GM21825 (cell line): ENCODE measurements at regions not wholly inside any gene's neighbourhood (a gene's known extent, or its start where the extent isn't known, plus 50 kb on each side); places are given as distances from the start of the nearest gene placed in this dataset.

ENCODE experiments used
- ATAC-seq: cut with Tn5 transposase; IDR thresholded peaks from one replicate; pipeline ENCODE4 v1.9.1; 2021; ENCODE audit warnings: mild to moderate bottlenecking, moderate library complexity; ENCODE audit not compliant: unreplicated experiment

- no peak for ATAC-seq
Observed at GRCh38 chr9:27743490-27743889, 170.2 kb upstream of the C9orf72 start.

DNA sequence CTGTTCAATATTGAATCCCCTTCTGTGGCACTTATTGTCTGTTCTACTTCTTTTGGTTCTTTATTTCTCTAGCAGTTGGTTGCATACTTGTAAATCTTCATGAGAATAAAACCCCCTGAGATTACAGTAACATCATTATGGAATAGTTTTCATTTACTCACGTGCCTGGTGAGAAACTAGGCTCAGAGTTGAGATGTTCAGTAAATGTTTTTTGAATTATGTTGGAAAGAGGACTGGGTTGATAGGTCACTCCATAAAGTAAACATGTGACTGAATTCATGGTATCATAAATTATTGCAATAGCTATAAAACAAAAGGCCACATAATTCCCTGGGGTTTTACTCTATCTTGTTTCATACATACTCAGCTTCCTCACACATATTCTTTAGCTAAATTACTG is 174.2 kb upstream of the C9orf72 start:
- ATAC-seq, result no peak

DNA sequence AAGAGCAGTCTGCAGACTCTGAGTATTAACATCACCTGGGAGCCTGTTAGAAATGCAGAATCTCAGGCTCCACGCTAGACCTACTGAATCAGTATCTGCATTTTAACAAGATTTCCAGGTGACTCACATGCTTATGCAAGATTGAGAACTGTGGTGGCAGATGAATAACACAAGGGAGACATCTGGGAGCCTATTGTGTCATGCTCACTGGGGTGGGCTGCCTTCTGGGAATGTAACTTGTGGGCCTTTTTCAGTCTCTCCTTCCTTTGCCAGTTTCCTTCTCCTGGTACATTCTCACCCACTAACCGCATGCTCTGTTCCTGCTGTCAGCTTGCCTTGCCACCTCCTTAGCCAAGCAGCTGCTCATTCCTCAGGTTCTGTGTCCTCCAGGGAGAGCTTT is 176.6 kb upstream of the C9orf72 start:
- no peak for ATAC-seq

- no peak for ATAC-seq
Observed at GRCh38 chr9:27750566-27750965, 177.3 kb upstream of the C9orf72 start.

- ATAC-seq, result no peak
Observed at GRCh38 chr9:27752069-27752468, 178.8 kb upstream of the C9orf72 start.

GRCh38 chr9:27755846-27756245 is 182.6 kb upstream of the C9orf72 start:
- ATAC-seq, result no peak

DNA sequence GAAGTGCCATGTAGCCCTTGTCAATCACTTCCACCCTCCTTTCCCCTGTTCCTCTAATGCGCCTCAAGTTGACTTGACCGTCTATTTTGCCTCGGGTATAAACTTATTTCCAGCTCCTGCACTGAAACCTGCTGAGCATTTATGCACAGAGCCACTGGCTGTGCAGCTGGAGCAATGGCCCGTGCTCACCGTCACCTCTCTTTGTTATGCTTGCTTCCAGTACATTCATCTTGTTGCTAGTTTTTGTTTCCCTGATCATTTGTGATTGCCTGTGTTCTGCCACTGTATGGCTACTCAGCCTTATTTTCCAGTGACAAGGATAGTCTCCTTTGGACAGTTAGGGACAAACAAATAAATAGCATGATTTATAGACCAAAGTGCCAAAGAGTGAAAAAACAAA is 183.1 kb upstream of the C9orf72 start:
- no peak for ATAC-seq

DNA sequence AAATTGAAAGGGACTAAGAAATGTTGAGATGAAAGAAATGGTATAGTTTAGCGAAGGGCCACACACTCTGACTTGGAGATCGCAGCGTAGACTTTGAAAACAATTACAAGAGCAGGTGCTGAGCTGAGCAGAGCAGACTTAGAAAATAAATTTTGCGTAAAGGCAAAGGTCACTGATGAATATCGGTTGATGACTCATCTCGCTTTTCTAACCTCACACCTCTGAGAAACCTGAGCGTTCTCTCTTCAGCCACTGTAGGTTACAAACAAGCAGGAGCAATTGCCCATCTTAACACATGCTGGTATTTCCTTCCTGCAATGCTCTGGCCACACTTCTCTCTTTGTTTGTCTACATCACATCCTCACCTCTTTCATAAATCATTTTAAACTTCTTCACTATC is 190.6 kb upstream of the C9orf72 start:
- no peak for ATAC-seq

DNA sequence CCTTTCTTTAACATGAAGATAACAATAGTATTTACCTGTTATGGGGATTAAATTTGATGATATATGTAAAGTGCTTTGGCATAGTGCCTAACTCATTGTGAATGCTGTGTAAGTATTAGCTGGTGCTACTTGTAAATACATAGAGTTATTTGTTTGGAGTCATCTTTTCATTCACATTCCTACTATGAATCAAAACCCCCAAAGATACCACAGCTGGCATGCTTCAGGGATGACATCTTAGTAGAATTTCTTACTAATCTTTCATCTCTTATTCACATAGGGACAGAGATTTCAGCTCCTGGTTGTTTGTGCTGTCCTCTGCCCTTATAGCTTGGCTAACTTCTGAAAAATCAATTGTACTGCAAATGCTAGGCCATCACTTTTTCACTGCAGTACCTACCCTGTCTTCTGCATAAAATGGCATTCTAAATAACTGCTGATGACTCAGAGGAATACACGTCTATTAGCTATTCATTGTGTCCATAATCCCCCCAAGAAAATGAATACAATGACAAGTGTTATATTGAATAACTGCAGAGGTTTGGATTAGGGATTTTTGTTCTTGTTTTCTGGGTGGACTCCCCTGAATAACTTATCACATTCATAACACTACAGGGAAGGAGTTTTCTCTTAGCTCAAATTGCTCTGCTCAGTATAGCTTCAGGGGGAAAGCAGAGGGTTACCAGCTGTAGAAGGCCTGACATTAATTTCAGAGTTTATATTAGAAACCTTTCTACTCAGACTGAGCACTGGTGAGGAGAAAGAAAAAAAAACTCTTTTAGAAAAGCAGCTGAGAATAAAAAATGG is 192.2 kb upstream of the C9orf72 start:
- ATAC-seq, result no peak

DNA sequence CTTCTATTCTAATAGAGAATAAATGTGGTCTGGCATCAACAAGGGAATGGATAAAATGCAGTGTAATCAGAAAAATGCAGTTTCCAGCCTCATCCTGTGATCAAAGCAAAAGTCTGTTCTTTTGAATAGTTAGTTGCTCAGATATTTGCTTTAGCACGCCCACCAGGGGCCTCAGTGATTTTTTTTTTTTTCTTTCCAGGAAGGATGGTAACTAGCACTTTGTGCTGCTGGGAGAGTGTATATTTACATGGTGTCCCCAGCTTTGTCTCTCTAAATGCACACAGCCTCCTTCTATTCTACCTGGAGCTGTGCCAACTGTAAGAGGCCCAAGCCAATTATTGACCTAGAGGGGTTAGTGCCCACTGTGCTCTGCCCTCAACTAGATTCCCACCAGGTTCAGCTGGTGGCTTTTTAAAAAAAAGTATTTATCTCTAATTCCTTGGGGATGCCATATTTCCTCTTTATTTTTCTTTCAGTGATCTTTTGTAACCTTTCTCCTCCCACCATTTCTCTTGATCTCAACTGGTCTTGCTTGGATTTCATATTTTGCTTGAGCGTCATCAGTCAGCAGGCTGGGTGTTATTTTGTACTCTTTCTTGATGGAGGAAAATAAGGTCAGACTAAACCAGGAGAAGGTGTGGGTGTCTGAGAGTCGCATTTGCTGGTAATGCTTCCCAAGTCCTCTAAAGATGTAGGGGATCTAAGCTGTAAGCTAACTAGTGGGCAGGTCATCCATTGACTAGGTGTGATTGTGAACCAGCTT is 193.0 kb upstream of the C9orf72 start:
- ATAC-seq, result no peak

DNA sequence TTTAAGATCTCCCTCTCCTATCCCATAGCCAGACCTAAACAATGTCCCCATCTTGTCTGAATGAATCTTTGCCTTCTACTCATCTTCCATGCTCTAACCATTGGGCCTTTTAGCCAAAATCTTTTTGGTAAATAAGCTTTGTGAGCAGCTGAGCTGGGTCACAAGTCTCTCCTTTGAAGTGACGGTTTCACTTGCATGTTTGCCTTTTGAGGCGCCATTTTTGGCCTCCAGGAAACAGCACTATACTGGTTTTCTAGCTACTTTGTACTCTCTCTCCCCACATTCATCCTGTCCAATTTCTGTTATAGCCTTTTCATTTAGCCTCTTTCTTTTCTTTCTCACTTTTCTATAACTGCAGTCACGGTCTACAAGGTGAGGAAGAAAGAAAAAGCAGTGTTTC is 195.5 kb upstream of the C9orf72 start:
- no peak for ATAC-seq

GRCh38 chr9:27770541-27770940 is 197.3 kb upstream of the C9orf72 start:
- ATAC-seq, result no peak

DNA sequence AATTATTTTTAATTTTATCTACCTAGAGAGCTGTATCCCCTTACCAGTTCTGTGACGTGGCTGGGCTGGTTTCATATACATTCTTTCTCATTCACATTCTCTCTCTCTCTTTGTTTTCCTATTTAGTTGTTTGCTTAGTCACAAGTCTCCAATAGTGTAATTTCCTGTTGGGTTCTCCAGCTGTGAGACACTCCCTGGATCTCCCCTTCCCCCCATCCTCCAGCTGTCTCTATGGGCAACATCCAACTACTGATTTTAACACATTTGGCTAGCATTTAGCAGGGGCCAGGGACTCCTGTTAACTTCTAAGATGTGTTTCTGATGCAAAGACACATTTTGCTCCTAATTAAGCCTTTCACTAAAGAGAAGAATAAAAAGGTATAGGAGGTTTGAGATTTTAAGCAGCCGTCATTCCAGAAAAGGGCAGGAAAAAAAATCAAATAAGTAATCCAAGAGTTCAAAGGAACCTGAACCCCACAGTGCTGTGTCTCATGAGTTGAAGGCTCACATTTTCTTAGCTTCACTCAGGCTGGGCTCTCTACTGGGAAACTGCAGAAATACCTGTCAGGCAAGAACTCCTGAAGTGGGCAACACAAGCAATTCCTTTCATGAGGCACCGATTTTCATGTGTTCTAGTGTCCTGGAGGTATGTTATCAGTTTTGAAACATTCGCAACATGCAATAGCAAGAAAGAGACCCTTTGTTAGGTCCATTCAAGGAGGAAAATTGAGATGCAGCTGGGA is 198.7 kb upstream of the C9orf72 start:
- ATAC-seq, result no peak

GRCh38 chr9:27784847-27785713 is 211.8 kb upstream of the C9orf72 start:
- ATAC-seq, result peak; percentile 50

- ATAC-seq, result peak; percentile 78
Observed at GRCh38 chr9:27785714-27786100, 212.4 kb upstream of the C9orf72 start.

GRCh38 chr9:27787891-27788290 is 214.6 kb upstream of the C9orf72 start:
- ATAC-seq, result no peak

DNA sequence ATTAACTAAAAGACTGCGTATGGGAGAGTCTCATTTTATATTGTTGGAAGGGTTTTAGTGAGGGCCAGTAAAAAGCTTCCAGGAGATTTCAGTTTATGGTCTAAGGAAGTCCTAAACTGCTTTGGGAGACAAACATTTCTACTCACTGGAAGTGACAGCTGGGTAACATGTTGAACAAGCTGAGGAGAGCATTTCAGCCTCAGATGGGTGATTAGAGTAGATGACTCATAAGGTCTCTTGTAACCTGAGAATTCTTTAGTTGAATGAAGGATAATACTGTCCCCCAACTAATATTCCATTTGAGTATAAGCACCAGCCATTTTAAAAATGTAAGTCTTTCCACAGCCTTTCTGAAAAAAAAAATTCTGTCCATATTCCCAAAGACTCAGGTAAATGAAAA is 218.0 kb upstream of the C9orf72 start:
- ATAC-seq, result no peak

- ATAC-seq, result peak; percentile 53
Observed at GRCh38 chr9:27792971-27793689, 219.8 kb upstream of the C9orf72 start.

GRCh38 chr9:27799326-27799725 is 226.0 kb upstream of the C9orf72 start:
- no peak for ATAC-seq

DNA sequence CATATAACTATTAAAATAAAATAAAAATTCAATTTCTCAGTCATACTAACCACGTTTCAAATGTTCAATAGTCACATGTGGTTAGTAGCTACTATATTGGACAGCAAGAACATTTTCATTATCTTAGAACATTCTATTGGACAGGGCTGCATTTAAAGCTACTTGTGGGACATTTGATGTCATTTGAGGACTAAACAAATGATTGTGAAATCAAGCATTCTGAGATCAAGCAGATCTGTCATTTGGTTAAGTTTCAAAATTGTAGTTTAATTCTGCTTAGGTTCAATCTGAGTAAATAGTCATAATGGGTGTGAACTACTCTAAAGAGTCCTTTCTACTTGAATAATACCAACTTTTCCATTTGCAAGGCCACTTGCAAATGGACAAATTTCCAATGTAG is 226.9 kb upstream of the C9orf72 start:
- ATAC-seq, result no peak
